Skin of body (tissue), 1 donor: ENCODE measurements at regions not wholly inside any gene's neighbourhood (a gene's known extent, or its start where the extent isn't known, plus 50 kb on each side); places are given as distances from the start of the nearest gene placed in this dataset.
"Not testable (repeated sequence)": the region's sequence is repeated elsewhere in the genome, so short reads cannot be mapped to it uniquely, and the experiment has no call there.

Source experiments
- DNase-seq: peaks from one replicate; lab custom pipeline; 2025; lab: John Stamatoyannopoulos, UW

DNA sequence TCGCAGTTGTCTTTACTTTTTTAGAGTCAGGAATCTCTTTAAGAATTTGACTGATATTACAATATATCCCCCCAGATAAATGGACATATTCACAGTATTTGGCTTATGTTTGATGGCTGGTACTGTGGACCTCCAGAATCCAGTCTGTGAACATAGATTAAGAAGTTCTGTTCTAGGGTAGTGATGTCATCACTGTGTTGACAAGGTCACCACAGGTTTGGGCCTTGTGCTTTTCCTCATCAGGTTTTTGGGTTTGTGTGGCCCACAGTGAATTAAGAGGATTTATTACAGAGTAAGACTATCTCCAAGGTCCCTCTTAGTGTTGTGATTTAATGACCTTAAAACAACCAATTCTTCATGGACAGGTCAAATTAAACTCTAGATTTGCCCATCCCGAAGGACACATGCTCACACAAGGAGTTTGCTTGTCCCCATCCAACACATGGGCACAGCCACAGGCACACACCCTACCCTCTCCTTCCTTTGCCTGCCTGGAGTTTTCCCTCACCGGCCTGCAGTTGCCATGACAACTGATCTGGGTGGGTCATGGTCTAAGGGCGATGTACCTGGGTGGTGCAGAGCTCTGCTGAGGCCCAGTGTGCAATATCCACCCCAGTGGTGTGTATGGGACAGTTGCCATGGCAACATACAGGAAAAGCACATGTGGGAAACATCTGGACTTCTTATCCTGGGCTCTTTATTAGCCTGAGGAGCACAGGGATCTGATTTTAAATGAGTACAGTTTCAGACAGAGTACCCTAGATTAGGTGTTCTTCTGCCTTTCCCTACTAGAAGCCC, 98.6 kb downstream of the NAV1 start:
- peak; percentile 81 for DNase-seq

- no peak for DNase-seq
Measured at GRCh38 chr1:201639391-201639790, 100.5 kb downstream of the NAV1 start.

- no peak for DNase-seq
Measured at GRCh38 chr1:201639826-201640225, 100.9 kb downstream of the NAV1 start.

DNA sequence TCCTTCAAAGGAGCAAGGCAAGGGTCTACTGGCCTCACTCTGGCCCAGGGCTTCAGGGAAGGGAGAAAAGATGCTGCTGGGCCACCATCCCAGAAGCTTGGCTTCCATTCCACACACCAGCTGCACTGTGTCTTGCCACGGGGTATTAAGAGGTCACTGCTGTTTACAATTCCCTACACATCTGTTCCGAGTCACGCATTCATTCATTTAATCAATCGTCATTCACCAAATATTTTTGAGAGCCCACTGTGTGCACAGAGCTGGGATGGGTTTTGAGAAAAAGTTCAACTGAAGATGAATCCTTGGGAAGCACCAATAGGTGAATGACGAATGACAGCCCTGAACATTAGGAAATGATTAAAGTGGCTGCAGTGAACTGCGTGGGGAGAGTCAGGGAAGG, 101.7 kb downstream of the NAV1 start:
- DNase-seq, result peak; percentile 87

- no peak for DNase-seq
Measured at GRCh38 chr1:201641524-201642253, 102.8 kb downstream of the NAV1 start.

DNA sequence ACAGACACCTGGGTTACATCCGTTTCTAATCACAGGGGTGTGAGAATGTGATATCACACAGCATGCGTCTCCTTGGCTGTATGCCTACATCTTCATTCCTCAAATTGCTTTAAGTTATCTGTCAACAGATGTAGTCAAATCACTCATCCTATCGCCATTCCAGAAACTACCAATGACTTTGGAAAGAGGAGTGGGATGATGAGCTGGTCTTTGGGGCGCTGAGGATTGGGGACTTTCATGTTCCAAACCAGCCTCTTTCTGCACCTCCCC, 104.8 kb downstream of the NAV1 start:
- DNase-seq, result no peak

- DNase-seq, result no peak
Measured at GRCh38 chr1:201644197-201644596, 105.3 kb downstream of the NAV1 start.

GRCh38 chr1:201645000-201645399, 106.1 kb downstream of the NAV1 start:
- not testable (repeated sequence) for DNase-seq

GRCh38 chr1:201645956-201646355, 107.0 kb downstream of the NAV1 start:
- DNase-seq, result no peak

DNA sequence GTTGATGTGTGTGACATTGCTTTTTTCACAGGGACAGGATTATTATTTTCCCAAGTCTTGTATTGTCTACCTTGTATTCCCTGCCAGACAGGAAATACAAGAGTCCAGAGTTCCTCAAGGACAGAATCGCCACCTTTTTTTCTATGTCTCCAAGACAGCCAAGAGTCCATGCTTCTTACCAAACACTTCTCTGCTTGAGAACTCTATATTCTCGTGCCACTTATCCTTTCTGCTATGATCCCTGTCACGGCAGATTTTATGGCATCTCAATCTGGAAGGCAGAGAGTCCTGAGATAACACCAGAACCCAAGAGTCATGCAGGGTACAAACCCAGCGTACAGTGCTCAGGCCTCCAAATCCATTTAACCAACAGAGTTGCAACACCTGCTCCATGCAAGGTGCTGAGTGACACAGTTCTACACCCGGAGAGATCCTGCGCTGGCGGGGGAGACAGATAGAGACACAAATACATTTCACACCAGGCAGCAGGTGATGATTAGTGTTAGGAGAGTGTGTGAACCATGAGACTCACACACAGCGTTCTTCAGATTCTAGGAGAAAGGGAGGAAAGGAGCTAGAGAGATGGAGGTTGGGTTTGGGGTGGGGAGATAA, 107.6 kb downstream of the NAV1 start:
- DNase-seq, result no peak

GRCh38 chr1:201647094-201647493, 108.2 kb downstream of the NAV1 start:
- DNase-seq, result no peak

- no peak for DNase-seq
Measured at GRCh38 chr1:201647722-201648065, 108.8 kb downstream of the NAV1 start.

DNA sequence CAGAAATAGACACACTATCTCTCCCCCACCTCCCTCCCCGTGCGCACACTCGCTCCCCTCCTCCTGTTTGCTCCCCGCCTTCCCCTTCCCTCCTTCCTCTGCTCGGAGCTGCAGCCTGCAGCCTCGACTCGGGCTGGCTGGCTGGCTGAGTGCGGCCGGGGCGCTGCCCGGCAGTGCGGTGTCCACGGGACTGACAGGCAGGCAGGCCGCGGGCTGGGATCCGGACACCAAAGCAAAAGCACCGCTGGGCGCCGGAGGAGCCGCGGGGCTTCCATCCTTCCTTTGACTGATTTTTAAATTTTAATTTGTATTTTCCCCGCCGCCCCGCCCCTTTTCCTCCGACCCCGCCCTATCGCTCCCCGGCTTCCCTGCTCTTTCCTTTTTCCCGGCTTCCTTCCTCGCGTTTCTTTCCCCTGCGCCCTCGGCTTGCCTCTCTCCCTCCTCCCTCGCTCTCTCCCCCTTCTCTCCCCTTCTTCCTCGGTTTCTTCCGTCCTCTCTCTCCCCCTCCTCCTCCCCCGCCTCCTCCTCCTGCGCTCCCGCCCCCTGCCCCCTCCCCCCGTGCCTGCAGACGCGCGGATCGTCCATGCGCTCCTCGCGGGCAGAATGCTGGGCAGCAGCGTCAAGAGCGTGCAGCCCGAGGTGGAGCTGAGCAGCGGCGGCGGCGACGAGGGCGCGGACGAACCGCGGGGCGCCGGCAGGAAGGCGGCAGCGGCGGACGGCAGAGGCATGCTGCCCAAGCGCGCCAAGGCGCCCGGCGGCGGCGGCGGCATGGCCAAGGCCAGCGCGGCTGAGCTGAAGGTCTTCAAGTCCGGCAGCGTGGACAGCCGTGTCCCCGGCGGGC, 109.4 kb downstream of the NAV1 start:
- peak; percentile 79 for DNase-seq

- DNase-seq, result no peak
Measured at GRCh38 chr1:201648907-201649721, 110.2 kb downstream of the NAV1 start.

DNA sequence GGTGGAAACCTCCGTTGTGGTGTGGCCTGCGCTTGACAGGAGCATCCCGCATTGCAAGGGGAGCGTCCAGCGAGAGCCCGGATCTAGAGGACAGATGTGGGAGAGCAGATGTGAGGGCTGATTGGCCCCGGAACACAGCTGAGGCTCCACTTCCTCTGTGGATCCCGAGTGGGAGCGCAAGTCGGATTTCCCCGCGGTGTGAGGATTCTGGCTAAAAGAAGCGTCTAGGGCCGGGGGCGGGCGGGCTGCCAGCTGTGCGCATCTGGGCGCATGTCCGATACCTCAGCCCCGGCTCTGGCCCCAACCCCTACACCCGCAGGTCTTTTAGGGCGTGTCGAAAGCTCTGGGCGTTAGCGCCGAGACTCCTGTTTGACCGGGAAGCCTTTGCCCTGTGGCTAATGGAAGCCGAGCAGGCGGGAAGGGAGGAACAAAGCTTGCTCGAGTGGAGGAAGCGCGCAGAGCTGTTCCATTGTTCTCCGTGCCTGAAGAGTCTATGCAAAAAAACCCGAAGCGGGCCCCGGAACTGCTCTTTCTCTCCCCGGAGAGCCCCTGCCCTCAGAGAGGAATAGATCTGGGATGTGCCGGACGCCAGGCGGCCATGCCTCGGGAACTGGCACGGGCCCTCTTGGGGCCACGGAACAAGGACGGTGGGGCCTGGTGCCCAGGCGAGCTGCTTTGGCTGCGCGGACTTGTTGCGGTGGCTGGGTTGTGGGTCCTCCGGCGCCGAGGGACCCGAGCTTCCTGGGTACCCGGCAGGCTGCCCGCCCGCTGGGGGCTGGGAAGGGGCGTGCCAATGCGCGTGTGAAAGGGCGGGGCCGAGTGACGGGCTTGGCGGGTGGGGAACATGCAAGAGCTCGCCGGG, 111.1 kb downstream of the NAV1 start:
- DNase-seq, result peak; percentile 78

DNA sequence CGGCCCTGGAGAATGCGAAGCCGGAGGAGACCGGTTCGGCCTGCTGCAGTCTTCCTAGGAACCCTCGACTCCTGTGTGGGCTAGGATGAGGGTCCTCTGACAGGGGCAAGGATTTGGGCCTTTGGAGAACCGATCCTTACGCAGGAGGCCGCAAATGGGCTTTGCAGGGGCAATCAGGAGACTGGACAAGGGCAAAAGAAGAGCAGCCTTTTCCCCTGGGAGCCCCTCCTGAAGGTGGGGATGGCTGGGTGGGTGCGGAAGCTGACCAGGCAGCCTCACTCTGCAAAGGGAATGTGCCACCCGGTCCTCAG, 111.7 kb downstream of the NAV1 start:
- no peak for DNase-seq

GRCh38 chr1:201652181-201652580, 113.3 kb downstream of the NAV1 start:
- DNase-seq, result no peak

GRCh38 chr1:201653233-201653632, 114.3 kb downstream of the NAV1 start:
- DNase-seq, result no peak

GRCh38 chr1:201653883-201654282, 115.0 kb downstream of the NAV1 start:
- no peak for DNase-seq

- peak; percentile 65 for DNase-seq
Measured at GRCh38 chr1:201655243-201655642, 116.3 kb downstream of the NAV1 start.
